AG04449 (cell line): ENCODE measurements at regions not wholly inside any gene's neighbourhood (a gene's known extent, or its start where the extent isn't known, plus 50 kb on each side); places are given as distances from the start of the nearest gene placed in this dataset.

Source experiments
- CTCF ChIA-PET: fragments of 350-600 bp; formaldehyde crosslinking; extraction: SDS; loops from one replicate; lab custom pipeline; 2021; ENCODE audit warnings: antibody characterized with exemption; lab: Yijun Ruan, JAX
- POLR2A ChIA-PET: fragments of 400-600, 350-600 bp; formaldehyde crosslinking; extraction: SDS; loops from one replicate; lab custom pipeline; 2020; ENCODE audit warnings: antibody characterized with exemption, inconsistent platforms; lab: Yijun Ruan, JAX
- DNase-seq: peaks from one replicate; pipeline ENCODE4 v3.0.0-alpha.2; 2010; ENCODE audit warnings: low read depth, low spot score
- H3K4me3 ChIP-seq: 2 replicates; pipeline ENCODE4 v1.5.1; 2011; ENCODE audit warnings: low read depth, mild to moderate bottlenecking, control low read depth, low read length
- TF ChIP-seq, protein P1 (sequence below): IDR thresholded peaks from one replicate; pipeline ENCODE4 v1.5.1; 2011; ENCODE audit warnings: mild to moderate bottlenecking, moderate library complexity, low read length, control low read depth, inconsistent platforms; ENCODE audit not compliant: insufficient read depth; ENCODE audit errors: missing control alignments

DNA sequence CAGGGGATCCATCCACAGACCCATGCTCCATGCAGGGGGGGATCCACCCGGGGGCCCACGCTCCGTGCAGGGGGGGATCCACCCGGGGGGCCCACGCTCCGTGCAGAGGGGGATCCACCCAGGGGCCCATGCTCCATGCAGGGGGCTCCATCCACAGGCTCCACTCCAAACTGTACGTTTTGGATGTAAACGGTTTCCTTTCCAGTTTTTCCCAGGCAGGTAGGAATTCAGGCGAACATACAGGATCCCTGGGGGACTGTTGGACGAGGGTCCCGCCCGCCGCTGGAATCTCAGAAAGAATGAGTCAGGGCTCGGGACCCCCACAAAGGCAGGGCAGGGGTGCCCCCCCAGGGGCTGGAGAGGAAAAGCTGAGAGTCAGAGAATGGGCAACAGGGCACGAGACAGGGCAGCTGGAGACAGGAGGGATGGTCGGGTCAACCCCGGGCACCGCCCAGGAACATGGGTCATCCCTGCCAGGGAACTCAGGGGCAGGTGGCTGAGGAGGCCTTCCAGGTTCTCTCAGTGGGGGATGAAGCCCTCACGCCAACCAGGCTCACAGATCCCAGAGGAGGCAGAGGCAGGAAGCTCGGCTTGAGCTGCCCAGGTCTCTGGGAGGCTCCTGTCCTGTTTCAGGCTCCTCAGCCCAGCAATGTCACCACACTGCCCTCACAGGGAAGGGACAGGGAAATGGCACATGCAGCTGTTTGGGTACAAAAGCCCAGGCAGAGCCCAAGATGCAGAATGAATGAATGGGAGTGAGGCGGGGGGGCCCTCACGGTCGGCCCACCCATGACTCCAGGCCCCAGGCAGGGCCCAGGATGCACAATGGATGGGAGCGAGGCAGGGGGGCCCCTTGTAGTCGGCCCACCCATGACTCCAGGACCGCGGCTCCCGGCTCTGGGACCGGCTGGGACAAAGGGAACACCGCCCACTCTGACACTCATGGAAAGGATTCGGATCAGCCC, 200.2 kb downstream of the BRD1 start:
- ChIA-PET CTCF (no interaction called here), POLR2A (no interaction called here)
- no peak overlapping the region for H3K4me3 ChIP-seq
- TF ChIP-seq, protein P1, sequence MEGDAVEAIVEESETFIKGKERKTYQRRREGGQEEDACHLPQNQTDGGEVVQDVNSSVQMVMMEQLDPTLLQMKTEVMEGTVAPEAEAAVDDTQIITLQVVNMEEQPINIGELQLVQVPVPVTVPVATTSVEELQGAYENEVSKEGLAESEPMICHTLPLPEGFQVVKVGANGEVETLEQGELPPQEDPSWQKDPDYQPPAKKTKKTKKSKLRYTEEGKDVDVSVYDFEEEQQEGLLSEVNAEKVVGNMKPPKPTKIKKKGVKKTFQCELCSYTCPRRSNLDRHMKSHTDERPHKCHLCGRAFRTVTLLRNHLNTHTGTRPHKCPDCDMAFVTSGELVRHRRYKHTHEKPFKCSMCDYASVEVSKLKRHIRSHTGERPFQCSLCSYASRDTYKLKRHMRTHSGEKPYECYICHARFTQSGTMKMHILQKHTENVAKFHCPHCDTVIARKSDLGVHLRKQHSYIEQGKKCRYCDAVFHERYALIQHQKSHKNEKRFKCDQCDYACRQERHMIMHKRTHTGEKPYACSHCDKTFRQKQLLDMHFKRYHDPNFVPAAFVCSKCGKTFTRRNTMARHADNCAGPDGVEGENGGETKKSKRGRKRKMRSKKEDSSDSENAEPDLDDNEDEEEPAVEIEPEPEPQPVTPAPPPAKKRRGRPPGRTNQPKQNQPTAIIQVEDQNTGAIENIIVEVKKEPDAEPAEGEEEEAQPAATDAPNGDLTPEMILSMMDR, result no peak
- no peak for DNase-seq

DNA sequence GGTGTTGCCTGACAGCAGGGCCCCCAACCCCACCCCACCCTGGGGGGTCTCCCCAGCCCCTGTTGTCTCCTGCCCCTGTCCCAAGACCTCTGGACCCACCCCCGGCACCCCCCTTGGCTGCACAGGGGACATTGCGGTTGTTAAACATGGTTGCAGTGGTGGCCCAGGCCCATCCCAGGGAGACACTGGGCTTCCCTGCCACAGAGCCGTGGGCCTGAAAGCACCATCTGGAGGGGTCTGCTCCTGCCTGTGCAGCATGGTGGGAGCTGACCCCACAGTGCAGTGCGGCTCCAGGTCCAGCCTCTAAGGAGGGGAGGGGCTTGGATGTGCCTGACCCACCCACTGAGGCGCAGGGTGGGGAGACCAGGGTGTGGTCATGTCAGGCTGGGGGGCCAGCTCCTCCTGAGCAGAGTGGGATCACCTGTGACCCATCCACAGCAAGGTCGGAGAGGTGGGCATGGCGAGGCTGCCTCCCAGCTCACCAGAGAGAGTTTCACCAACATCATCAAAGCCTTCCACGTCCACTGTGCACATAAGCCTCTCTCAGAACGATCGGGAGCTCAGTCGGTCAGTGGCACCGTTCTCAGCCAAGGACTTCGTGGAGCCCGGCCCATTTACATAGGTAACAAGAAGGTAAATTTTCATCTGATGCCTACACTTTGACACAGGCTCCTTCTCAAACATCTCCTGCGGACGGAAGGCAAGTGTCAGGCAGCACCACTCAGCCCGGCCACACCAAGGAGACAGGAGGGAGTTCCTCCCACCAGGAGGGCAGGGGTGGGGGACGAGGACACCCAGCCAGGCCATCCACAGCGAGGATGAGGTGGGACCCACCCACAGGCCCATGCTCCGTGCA, 201.1 kb downstream of the BRD1 start:
- no peak overlapping the region for H3K4me3 ChIP-seq
- TF ChIP-seq, protein P1, result no peak
- no peak for DNase-seq
- POLR2A ChIA-PET, result no interaction called here
- CTCF ChIA-PET, result no interaction called here

DNA sequence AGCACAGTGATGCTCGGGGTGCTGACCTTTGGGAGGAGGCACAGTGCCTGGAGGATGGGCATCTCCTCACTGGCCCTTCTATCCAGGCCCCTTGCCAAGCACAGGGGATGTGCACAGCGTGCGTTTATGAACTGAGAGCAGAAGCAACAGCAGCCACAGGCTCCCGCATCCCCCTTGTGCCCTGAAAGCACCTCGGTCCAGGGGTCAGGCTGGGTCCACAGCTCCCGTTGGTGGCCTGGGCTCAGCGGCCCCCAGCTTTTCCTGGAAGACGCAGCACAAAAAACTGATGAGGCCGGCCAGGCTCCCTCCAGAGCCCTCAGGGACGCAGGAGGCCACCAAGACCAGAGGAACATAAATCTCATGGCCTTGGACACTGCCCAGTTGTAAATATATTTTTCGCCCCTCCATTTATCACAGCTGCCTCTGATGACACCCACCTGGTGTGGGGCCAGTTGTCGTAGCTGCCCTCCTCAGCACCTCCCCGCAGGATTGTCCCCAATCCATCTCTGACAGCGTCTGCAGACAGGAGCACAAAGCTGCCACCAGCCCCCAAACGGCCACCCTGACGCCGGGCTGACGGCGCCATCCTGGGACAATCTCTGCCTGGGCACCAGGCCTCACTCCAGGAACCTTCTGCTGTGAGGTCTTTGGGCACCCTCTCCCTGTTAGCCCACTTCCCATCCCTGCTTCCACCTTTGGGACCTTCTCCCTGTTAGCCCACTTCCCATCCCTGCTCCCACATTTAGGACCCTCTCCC, 203.1 kb downstream of the BRD1 start:
- TF ChIP-seq, protein P1, result no peak
- DNase-seq, result no peak
- POLR2A ChIA-PET, result no interaction called here
- CTCF ChIA-PET, result no interaction called here
- H3K4me3 ChIP-seq, result no peak overlapping the region

DNA sequence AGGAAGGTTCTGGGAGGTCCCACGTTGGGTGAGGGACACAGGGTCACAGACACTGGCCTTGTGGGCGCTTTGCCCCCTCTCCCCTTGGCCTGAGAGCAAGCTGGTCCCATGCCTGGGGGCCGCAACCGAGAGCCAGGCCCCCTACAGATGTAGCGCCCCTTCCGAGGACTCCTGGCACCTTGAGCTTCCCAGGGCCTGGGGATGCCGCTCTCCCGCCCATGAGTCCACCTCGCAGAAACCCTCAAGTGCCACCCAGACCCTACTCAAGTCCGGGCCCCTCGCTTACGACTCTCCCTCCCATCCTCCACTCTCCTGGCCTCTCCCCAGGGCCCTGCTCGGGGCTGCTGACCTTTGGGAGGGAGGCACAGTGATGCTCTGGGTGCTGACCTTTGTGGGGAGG, 204.0 kb downstream of the BRD1 start:
- ChIA-PET CTCF (interaction anchor here (1.2 kb wide), 1 partner anchor 9 kb away, joined by 4 read pairs; no protein-coding TSS in a partner anchor), POLR2A (no interaction called here)
- TF ChIP-seq, protein P1, result no peak
- no peak overlapping the region for H3K4me3 ChIP-seq
- no peak for DNase-seq

DNA sequence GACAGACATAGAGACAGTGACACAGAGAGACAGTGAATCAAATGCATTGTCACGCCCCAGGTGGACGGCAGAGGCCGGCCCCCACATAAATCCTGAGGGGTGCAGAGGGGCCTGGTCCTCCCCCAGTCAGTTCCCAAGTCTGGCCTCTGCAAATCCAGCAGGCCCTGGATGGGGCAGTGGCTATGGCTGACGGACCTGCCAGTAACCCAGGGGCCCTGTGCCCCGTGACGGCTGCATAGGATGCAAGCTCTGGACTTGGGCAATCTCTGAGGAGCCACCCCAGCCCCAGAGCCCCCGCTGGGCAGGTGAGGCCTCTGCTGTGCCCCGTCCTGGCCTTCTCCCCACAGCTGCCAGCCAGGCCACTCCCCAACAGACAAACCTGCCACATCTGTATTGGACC, 204.5 kb downstream of the BRD1 start:
- TF ChIP-seq, protein P1, result no peak
- H3K4me3 ChIP-seq, result no peak overlapping the region
- DNase-seq, result no peak
- ChIA-PET CTCF (interaction anchor here (1.2 kb wide), 1 partner anchor 10 kb away, joined by 4 read pairs; no protein-coding TSS in a partner anchor), POLR2A (no interaction called here)
